GM13977 (cell line): ENCODE measurements at regions not wholly inside any gene's neighbourhood (a gene's known extent, or its start where the extent isn't known, plus 50 kb on each side); places are given as distances from the start of the nearest gene placed in this dataset.

Experiments used
- DNase-seq: peaks from one replicate; pipeline ENCODE4 v3.0.0; 2012; ENCODE audit warnings: low spot score
- CTCF ChIP-seq: IDR thresholded peaks from 2 replicates; pipeline ENCODE4 v1.5.1; 2012; ENCODE audit warnings: mild to moderate bottlenecking, control low read depth; ENCODE audit not compliant: insufficient read depth; ENCODE audit errors: extremely low read depth, missing control alignments
- in situ Hi-C: fragments of 300-500 bp; cut with MboI; formaldehyde crosslinking; loops from one replicate; pipeline ENCODE4 v1.12.0; 2022; ENCODE audit warnings: low sequenced_read_pairs, low pct_unique_long_range_greater_than_20kb, mixed read lengths, inconsistent platforms; ENCODE audit not compliant: unreplicated experiment

GRCh38 chr2:20150110-20150706, 74.7 kb downstream of the SDC1 start:
- TF ChIP-seq CTCF: no peak
- in situ Hi-C loops: no loop called here

GRCh38 chr2:20149703-20150030, 75.3 kb downstream of the SDC1 start:
- no peak for TF ChIP-seq CTCF
- DNase-seq: no peak
- in situ Hi-C loops: loop anchor here (25.0 kb wide), 1 partner anchor 488 kb away; no protein-coding TSS in a partner anchor

More at GRCh38 chr2:20150110-20150706, 74.7 kb downstream of the SDC1 start:
- DNase-seq: no peak

GRCh38 chr2:20148923-20149702, 75.8 kb downstream of the SDC1 start:
- TF ChIP-seq CTCF: no peak
- in situ Hi-C loops: loop anchor here (25.0 kb wide), 1 partner anchor 488 kb away; no protein-coding TSS in a partner anchor
- no peak for DNase-seq

GRCh38 chr2:20148426-20148922, 76.5 kb downstream of the SDC1 start:
- TF ChIP-seq CTCF: no peak
- no peak for DNase-seq
- in situ Hi-C loops: loop anchor here (25.0 kb wide), 1 partner anchor 489 kb away; no protein-coding TSS in a partner anchor

- DNase-seq: no peak
- in situ Hi-C loops: loop anchor here (25.0 kb wide), 1 partner anchor 490 kb away; no protein-coding TSS in a partner anchor
- no peak for TF ChIP-seq CTCF
These were observed 77.6 kb downstream of the SDC1 start for GRCh38 chr2:20147351-20147750.

GRCh38 chr2:20146401-20146800, 78.5 kb downstream of the SDC1 start:
- in situ Hi-C loops: loop anchor here (25.0 kb wide), 1 partner anchor 491 kb away; no protein-coding TSS in a partner anchor
- DNase-seq: no peak
- no peak for TF ChIP-seq CTCF
